ENCODE measurements at regions not wholly inside any gene's neighbourhood (a gene's known extent, or its start where the extent isn't known, plus 50 kb on each side); places are given as distances from the start of the nearest gene placed in this dataset.

DNA sequence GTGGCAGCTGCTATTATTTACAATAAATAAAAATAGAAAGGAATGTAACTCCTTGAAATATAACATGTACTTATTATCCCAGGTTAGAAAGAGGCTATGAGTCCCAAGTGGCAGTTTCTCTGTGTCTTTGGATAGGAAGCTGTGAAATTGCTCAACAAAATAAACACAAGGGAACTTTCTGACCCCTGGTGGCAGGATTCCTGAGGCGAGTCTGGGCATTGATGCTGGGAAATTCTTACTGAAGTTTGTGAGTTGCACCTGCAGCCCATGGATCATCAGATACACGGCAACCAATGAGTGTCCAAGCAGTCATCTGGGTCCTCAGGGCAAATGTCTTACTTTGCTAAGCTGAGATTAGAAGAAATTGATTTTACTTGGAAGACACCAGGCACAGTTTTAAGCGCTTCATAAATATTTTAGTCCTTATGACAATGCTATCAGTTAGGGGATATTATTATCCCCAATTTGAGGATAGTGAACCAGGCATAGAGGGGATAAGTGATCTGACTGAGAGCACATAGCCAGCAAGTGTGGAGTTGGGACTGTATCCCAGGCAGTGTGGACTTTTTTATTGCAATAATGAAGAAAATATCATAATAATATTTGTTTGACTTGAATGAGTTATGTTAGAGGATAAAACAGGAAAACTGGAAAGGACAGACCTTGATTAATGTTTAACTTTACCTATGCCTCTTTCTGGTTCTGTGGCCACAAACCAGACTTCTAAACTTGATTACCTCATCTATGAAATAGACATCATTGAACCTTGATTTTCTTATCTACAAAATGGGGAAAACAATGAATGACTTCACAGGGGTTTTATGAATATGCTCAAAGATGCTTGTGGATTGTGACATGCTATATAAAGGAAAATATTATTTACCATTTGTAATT lies 265.5 kb upstream of the ADAMTSL1 start (continued):
- TF ChIP-seq, protein P1, sequence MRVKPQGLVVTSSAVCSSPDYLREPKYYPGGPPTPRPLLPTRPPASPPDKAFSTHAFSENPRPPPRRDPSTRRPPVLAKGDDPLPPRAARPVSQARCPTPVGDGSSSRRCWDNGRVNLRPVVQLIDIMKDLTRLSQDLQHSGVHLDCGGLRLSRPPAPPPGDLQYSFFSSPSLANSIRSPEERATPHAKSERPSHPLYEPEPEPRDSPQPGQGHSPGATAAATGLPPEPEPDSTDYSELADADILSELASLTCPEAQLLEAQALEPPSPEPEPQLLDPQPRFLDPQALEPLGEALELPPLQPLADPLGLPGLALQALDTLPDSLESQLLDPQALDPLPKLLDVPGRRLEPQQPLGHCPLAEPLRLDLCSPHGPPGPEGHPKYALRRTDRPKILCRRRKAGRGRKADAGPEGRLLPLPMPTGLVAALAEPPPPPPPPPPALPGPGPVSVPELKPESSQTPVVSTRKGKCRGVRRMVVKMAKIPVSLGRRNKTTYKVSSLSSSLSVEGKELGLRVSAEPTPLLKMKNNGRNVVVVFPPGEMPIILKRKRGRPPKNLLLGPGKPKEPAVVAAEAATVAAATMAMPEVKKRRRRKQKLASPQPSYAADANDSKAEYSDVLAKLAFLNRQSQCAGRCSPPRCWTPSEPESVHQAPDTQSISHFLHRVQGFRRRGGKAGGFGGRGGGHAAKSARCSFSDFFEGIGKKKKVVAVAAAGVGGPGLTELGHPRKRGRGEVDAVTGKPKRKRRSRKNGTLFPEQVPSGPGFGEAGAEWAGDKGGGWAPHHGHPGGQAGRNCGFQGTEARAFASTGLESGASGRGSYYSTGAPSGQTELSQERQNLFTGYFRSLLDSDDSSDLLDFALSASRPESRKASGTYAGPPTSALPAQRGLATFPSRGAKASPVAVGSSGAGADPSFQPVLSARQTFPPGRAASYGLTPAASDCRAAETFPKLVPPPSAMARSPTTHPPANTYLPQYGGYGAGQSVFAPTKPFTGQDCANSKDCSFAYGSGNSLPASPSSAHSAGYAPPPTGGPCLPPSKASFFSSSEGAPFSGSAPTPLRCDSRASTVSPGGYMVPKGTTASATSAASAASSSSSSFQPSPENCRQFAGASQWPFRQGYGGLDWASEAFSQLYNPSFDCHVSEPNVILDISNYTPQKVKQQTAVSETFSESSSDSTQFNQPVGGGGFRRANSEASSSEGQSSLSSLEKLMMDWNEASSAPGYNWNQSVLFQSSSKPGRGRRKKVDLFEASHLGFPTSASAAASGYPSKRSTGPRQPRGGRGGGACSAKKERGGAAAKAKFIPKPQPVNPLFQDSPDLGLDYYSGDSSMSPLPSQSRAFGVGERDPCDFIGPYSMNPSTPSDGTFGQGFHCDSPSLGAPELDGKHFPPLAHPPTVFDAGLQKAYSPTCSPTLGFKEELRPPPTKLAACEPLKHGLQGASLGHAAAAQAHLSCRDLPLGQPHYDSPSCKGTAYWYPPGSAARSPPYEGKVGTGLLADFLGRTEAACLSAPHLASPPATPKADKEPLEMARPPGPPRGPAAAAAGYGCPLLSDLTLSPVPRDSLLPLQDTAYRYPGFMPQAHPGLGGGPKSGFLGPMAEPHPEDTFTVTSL (CRISPR knock-in tag; IDR thresholded peaks at IDR 0.05; ENCODE audit: borderline replicate concordance): no peak
- TF ChIP-seq SMC3 (IDR thresholded peaks at IDR 0.05; ENCODE audit: low read length) (peak; percentile 78; the same call in 1 of the 2 replicates), ZNF782 (CRISPR knock-in tag; IDR thresholded peaks at IDR 0.05; ENCODE audit: borderline replicate concordance) (no peak), KLF12 (CRISPR knock-in tag; IDR thresholded peaks at IDR 0.05; ENCODE audit: borderline replicate concordance) (no peak), CEBPB (IDR thresholded peaks at IDR 0.05; ENCODE audit: borderline replicate concordance, low read depth, low read length) (peak; percentile 79), CTCF (CRISPR knock-in tag; IDR thresholded peaks at IDR 0.05) (peak; percentile 64), RARA (CRISPR knock-in tag; IDR thresholded peaks at IDR 0.05) (no peak), FOXA1 (IDR thresholded peaks at IDR 0.05) (no peak), FOXA1 (CRISPR knock-in tag; IDR thresholded peaks at IDR 0.05) (peak; percentile 54; the same call in 1 of the 2 replicates)

Measured in HepG2 (cell line).